SIG-M5 treated with dmso at 0.1 percent for 504 hours (cell line): ENCODE measurements at regions not wholly inside any gene's neighbourhood (a gene's known extent, or its start where the extent isn't known, plus 50 kb on each side); places are given as distances from the start of the nearest gene placed in this dataset.

Source experiments
- DNase-seq: peaks from one replicate; lab custom pipeline; 2025; ENCODE audit not compliant: unreplicated experiment; lab: John Stamatoyannopoulos, UW

DNA sequence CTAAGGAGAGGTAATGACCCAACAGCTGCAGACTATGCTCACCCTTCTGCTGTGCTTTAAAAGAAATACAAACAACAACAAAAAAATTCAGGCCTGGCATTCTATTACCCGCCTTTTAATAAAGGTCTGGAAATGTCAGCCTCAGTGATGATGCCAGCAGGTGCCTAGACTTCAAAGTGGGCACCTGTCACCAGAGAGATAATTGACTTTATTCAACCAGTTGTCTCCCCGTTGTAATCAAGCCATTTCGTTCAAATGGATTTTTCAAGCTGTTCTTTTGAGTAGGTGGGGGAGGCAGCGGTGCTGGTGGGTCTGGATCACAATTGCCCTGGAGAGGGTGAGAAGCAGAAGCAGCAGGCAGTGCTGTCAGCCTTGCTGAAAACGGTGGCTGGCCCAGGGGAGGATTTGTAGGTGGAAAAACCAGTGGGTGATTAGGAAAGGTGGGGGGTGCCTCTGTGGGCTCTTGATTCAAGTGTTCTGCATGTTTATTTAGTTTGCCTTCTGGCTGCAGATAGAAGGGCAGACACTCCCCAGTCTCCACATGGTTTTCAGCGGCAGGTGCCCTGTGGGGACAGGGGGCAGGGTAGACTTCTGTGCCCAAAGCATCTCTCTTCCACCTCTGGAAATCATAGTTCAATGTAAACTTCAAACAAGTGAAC lies 300.2 kb upstream of the SLCO3A1 start:
- no peak for DNase-seq

DNA sequence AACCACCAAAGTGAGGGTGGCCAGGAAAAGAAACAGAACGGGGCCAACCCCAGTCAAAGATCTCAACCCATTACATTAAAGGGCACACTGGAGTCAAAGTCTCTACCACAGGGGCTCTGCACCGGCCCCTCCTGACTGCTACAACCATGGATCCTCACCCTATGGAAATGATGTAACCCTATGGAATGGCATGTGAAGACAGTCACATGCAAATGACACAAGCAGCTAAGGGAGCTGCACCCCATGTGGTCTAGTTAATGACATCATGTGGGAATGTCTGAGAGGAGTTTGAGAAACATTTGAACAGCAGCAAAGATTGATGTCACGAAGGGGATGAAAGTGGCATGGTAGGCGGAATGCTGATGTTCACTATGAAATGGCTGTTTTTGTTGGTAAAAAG lies 298.2 kb upstream of the SLCO3A1 start:
- DNase-seq, result no peak

DNA sequence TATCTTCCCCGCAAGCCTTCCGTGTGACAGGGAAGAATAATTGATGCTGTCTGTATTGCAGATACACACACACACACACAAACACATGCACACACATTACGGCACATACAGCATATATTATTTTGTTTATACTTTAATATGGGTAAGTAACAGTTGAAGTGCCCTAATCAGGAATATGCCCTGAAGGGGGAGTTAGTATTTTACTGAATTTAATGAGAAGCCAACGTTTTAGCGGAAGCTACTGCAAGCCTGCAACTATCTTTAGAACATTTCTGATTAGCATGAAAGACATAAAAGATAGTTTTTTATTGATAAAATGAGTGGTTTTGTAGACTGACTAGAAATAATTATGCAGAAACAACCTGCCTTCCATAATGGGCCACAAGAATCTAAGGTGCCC lies 296.6 kb upstream of the SLCO3A1 start:
- no peak for DNase-seq

- DNase-seq, result no peak
Measured at GRCh38 chr15:91559066-91559465, 294.4 kb upstream of the SLCO3A1 start.

- DNase-seq, result no peak
Measured at GRCh38 chr15:91561371-91562100, 292.0 kb upstream of the SLCO3A1 start.

DNA sequence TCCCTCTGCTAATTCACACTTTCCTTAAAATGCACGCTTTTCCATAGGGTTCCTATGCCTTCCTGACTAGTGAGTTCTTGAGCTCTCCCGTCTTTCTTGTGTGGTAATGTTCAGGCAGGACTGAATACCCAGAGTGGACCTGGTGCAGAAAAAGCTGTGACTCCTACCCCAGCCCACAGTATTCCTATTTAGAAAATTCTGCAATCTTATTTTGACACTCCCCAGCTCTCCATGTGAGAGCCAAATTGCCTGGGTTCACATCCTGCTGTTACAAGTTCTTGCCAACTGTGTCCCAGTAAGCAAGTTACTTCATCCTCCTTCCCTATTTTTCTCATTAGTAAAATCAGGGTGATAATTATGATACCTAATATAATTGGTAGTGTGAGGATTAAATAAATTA lies 290.8 kb upstream of the SLCO3A1 start:
- DNase-seq, result no peak

DNA sequence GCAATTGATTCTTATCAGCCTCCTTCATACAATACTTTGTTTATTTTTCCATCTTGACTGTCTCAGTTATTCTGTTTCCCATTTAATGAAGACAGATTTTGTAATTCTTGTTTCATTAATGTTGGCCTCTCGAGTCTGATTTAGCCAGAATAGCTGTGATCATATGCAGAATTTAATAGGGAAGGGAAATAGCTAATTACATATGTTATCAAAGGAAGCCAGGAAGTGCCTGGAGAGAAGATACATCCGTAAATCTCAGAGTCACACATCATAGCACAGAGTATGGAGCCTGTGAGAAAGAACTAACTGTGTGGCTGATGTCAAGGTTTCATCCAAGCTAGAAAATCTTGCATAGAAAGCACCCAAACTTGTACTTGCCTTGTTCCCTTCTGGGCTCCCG lies 288.9 kb upstream of the SLCO3A1 start:
- DNase-seq, result no peak

- DNase-seq, result no peak
Measured at GRCh38 chr15:91566141-91566540, 287.4 kb upstream of the SLCO3A1 start.

- DNase-seq, result no peak
Measured at GRCh38 chr15:91568036-91568435, 285.5 kb upstream of the SLCO3A1 start.

DNA sequence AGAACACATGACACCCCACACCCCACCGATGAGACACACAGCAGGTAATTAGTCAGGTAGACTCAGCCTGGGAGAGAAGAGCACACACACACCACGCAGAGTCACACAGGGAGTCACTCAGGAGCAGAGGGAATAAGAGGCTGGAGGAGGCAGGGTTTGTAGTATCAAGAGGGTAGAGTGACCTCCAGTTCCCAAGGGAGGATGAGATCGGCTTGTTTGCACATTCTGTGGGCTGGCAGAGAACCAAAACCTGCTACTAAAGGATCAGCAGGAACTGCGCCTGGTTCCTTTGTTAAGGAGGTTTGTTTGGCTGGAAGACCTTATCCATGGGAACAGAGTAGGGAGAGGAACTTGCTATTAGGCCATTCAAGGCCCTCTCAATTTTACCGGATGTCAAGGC lies 281.4 kb upstream of the SLCO3A1 start:
- peak; percentile 8 for DNase-seq

- no peak for DNase-seq
Measured at GRCh38 chr15:91576096-91576495, 277.4 kb upstream of the SLCO3A1 start.

- no peak for DNase-seq
Measured at GRCh38 chr15:91578511-91578910, 275.0 kb upstream of the SLCO3A1 start.

DNA sequence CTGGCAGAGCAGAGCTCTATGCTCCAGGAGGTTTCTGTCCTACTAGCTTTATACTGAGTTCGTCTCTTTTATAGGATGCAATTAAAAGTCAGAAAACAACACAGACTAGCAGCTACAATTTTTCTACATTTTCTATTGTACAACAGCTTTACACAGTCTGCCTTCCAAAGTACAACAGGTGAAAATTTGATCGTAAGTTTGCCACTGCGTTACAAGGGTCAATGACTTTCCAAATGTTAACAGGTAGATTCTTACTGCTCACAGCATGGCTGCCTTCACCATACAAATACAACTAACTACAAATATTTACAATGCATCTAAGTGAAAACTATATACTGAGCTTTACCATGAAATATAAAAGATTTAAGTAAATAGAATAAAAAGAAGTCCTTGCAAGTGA lies 268.6 kb upstream of the SLCO3A1 start:
- DNase-seq, result no peak

DNA sequence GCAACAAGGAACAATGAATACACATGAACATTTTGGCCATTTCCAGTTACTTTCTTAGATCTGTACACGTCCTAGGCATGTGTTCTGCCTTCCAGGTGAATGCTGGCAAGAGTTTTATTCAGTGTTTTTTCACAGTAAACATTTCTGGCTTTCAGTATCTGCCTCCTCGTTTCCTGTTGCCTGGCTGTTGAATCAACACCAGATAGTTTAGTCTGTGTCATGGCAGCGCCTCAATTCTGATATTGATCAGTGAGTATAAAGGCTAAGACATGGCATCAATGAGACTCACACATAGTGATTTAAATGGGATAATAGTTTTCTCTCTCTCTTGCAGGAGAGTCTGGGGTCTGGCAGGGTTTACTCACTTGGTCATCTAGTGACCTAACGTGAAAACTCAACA lies 266.9 kb upstream of the SLCO3A1 start:
- DNase-seq, result no peak

DNA sequence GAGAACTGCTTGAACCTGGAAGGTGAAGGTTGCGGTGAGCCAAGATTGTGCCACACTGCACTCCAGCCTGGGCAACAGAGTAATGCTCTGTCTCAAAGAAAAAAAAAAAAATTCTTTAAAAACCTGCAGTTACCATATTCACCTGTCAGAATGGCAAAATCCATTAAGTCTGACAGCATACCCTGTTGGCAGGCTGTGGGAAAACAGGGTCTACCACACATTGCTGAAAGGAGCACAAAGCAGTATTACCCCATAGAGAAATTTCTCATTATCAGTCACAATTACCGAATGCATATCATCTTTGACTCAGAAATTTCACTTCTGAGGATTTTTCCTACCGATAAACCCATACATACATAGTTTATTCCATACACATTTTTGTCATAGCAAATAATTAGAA lies 264.1 kb upstream of the SLCO3A1 start:
- peak; percentile 1 for DNase-seq

GRCh38 chr15:91592567-91592966 lies 260.9 kb upstream of the SLCO3A1 start:
- no peak for DNase-seq

DNA sequence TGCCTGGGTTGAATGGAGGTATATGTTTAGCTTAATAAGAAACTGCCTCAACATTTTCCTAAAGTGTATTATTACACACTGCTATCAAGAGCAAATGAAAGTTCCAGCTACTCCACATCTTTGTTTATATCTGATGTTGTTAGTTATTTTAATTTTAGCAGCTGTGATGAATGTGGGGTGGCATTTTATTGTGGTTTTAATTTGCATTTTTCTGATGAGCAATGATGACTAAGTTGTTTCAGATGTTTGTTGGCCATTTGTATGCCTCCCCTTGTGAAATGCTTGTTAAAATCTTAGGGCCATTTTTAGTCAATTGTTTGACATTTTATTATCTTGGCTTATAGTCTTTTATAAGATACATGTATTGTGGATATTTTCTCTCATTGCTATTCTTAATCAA lies 260.4 kb upstream of the SLCO3A1 start:
- DNase-seq, result no peak

- no peak for DNase-seq
Measured at GRCh38 chr15:91593653-91594052, 259.9 kb upstream of the SLCO3A1 start.

- no peak for DNase-seq
Measured at GRCh38 chr15:91599261-91599660, 254.2 kb upstream of the SLCO3A1 start.

DNA sequence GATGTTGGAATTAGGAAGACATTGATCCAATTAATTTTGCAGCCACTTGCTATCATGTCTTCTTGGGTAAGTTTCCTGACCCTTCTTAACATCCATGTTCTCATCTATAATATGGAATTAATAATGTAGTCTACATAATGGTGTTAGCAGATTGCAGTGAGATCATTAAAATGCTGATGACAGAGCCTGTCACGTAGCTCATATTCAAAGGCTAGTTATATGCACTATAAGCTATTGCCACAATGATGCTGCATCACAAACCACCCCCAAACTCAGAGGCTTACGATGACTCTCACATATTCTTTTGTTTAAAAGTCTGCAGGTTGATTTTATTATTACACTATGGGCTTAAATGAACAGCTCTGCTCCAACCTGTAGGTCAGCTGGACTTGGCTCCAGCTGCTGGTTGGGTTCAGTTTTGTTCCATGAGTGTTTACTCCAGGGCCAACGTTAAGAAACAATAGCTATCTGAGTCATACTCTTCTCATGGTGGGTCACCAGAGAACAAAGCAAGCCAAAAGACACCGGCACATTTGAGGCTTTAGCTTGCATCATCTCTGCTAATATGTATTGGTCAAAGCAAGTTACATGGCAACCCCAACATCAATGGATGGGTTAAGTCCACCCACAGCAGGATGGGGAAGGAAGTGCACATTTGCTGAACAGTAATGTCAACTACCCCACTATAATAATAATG lies 250.0 kb upstream of the SLCO3A1 start:
- DNase-seq, result no peak

DNA sequence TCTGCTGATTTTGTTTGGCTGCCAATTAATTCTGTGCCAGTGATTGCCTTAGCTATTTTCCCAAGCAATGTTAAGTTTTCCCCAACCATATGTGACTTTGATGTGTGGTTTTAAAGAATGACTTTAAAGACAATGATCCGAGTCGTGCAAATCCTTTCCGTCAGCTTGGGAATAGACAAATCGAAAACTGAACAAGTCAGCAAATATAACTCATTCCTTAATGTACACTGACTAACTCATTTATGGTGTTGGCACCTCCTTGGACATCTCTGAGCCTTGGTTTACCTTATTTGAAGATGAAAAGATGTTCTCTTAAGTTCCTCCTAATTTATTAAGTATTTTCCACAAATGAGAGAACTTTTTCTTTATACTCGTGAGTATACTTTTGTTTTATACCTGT lies 249.4 kb upstream of the SLCO3A1 start:
- no peak for DNase-seq

DNA sequence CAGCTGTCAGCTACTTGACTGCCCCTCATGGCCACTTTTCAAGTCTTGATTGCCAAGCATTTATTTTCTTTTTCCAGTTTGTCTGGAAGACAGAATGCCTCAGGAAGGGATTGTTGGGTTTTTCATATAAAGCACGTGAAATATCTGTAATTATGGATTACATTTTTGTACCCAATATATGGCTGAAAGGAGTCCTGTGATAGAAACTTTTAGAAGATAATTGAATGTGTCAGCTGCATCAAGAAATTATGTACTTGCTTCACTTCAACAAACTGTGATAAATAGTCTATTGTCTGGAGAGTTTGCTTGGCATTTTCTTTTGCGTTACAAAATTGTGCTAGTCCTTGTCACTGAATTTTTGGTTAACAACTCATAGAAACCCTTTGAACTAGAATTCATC lies 247.9 kb upstream of the SLCO3A1 start:
- DNase-seq, result no peak
